CD8-positive, alpha-beta memory T cell (primary cell): ENCODE measurements at regions not wholly inside any gene's neighbourhood (a gene's known extent, or its start where the extent isn't known, plus 50 kb on each side); places are given as distances from the start of the nearest gene placed in this dataset.

Experiments
- CTCF ChIA-PET: fragments of 350-600 bp; sonication (Branson Sonifier 250); formaldehyde crosslinking; loops from one replicate; lab custom pipeline; 2021; ENCODE audit warnings: antibody characterized with exemption; lab: Charles Lee
- POLR2A ChIA-PET: fragments of 350-600 bp; sonication (Branson Sonifier 250); formaldehyde crosslinking; loops from one replicate; lab custom pipeline; 2021; ENCODE audit warnings: antibody characterized with exemption; lab: Charles Lee
- DNase-seq, 5 donors: peaks; one replicate each; pipeline versions ENCODE4 v3.0.0 to v3.0.0-alpha.2; 2020 to 2022; ENCODE audit warnings: mixed read lengths in 1 of 5
- H3K27ac ChIP-seq: one replicate; pipeline ENCODE4 v1.7.0; 2013; ENCODE audit warnings: low read depth, mild to moderate bottlenecking, low read length, moderate library complexity
- H3K27me3 ChIP-seq: 2 replicates; pipeline ENCODE4 v1.7.0; 2013; ENCODE audit warnings: low read length, mild to moderate bottlenecking; ENCODE audit not compliant: insufficient read depth, poor library complexity, severe bottlenecking
- H3K36me3 ChIP-seq: 2 replicates; pipeline ENCODE4 v1.7.0; 2013; ENCODE audit warnings: mild to moderate bottlenecking, low read length, moderate library complexity; ENCODE audit not compliant: insufficient read depth
- H3K4me1 ChIP-seq: 2 replicates; pipeline ENCODE4 v1.7.0; 2013; ENCODE audit warnings: mild to moderate bottlenecking, low read length, moderate library complexity; ENCODE audit not compliant: insufficient read depth
- H3K4me3 ChIP-seq: 2 replicates; pipeline ENCODE4 v1.7.0; 2013; ENCODE audit warnings: mild to moderate bottlenecking, low read length
- H3K9me3 ChIP-seq: 2 replicates; pipeline ENCODE4 v1.7.0; 2013; ENCODE audit warnings: mild to moderate bottlenecking, low read length
- H3K27ac Mint-ChIP-seq, 8 donors: one replicate each; pipeline ENCODE4 v1.8.0; 2020 to 2021; ENCODE audit warnings: mixed read lengths in 8 of 8, mild to moderate bottlenecking in 6 of 8, inconsistent platforms in 3 of 8, moderate library complexity in 3 of 8
- H3K27me3 Mint-ChIP-seq, 2 donors: one replicate each; pipeline ENCODE4 v1.8.0; 2020 to 2021; ENCODE audit warnings: mixed read lengths in 2 of 2, mild to moderate bottlenecking in 1 of 2, moderate library complexity in 1 of 2
- H3K36me3 Mint-ChIP-seq, 3 donors: one replicate each; pipeline ENCODE4 v1.8.0; 2020 to 2021; ENCODE audit warnings: mixed read lengths in 3 of 3, inconsistent platforms in 1 of 3, mild to moderate bottlenecking in 1 of 3
- H3K4me1 Mint-ChIP-seq, 3 donors: one replicate each; pipeline ENCODE4 v1.8.0; 2020 to 2021; ENCODE audit warnings: mixed read lengths in 3 of 3, inconsistent platforms in 1 of 3, mild to moderate bottlenecking in 1 of 3
- H3K4me3 Mint-ChIP-seq, 7 donors: one replicate each; pipeline ENCODE4 v1.8.0; 2020 to 2021; ENCODE audit warnings: mixed read lengths in 7 of 7, mild to moderate bottlenecking in 6 of 7, moderate library complexity in 4 of 7, inconsistent platforms in 2 of 7
- H3K9me3 Mint-ChIP-seq, 5 donors: one replicate each; pipeline ENCODE4 v1.8.0; 2020 to 2022; ENCODE audit warnings: mixed read lengths in 5 of 5, mild to moderate bottlenecking in 3 of 5, moderate library complexity in 2 of 5, inconsistent platforms in 1 of 5

DNA sequence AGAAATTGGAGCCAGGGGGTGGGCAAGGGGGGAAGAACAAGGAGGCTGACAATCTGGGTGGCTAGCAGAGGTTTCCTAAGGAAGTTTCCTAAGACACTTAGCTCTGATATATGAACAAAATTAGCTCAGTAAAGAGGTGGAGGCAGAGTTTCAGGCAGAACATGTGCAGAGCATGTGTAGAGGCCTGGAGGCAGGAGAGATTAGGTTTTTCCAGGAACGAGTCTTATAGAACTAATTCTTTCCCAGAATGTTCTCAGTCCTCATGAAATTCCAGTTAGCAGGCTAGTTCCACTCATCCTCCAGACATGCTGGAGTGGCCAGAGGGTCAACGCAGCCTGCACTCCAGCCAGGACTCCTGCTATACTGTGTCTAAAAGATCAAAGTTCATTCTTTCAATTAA lies 184.7 kb downstream of the LACC1 start:
- ChIA-PET POLR2A (no interaction called here), CTCF (no interaction called here)
- no peak for DNase-seq
- no peaks in the 10 kb centered on the region for H3K9me3 Mint-ChIP-seq
- Histone ChIP-seq H3K27ac (no peak overlapping the region), H3K4me1 (no peaks in the 10 kb centered on the region), H3K27me3 (no peaks in the 10 kb centered on the region), H3K9me3 (no peaks in the 10 kb centered on the region), H3K4me3 (no peak overlapping the region), H3K36me3 (no peaks in the 10 kb centered on the region)
- peaks cover 10 to 50% of the 10 kb centered on the region in 2 donors for H3K27me3 Mint-ChIP-seq
- no peaks in the 10 kb centered on the region for H3K36me3 Mint-ChIP-seq
- H3K27ac Mint-ChIP-seq = no peak overlapping the region
- no peaks in the 10 kb centered on the region for H3K4me1 Mint-ChIP-seq
- no peak overlapping the region for H3K4me3 Mint-ChIP-seq

- Mint-ChIP-seq H3K36me3 (peaks cover 0 to 8% (median under 1%) of the 10 kb centered on the region in 3 donors), H3K27ac (no peak overlapping the region), H3K4me3 (no peak overlapping the region), H3K4me1 (no peaks in the 10 kb centered on the region), H3K27me3 (peaks cover 9 to 44% of the 10 kb centered on the region in 2 donors), H3K9me3 (peaks cover 10 to 20% (median 15%) of the 10 kb centered on the region in 5 donors)
- Histone ChIP-seq H3K9me3 (no peaks in the 10 kb centered on the region), H3K27me3 (no peaks in the 10 kb centered on the region), H3K4me3 (no peak overlapping the region), H3K4me1 (no peaks in the 10 kb centered on the region), H3K36me3 (no peaks in the 10 kb centered on the region), H3K27ac (no peak overlapping the region)
- ChIA-PET CTCF (no interaction called here), POLR2A (no interaction called here)
- DNase-seq = no peak
Observed at GRCh38 chr13:44068169-44068568, 188.5 kb downstream of the LACC1 start.

DNA sequence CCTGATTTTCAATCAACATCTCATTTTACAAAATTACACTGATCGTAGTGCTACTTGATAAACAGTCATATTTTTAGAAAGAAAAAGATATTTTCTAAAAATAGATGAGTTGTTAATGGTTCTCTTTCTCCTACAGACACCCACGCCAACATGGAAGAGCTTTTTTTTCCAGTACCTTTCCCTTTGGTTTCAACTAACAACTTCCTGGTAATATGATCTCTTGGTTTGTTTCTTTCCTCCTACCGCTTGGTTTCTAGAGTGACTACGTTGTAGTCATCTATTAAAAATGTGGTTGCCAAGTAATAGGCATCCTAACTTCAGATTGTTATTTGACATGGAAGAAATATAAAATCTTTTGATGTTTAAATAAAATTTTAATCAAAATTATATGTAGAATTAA lies 189.0 kb downstream of the LACC1 start:
- no peak for DNase-seq
- CTCF ChIA-PET = no interaction called here
- no peak overlapping the region for H3K27ac Mint-ChIP-seq
- no peaks in the 10 kb centered on the region for H3K27me3 ChIP-seq
- H3K27ac ChIP-seq = no peak overlapping the region
- H3K36me3 Mint-ChIP-seq = peaks cover 0 to 8% (median 4%) of the 10 kb centered on the region in 3 donors
- H3K4me3 ChIP-seq = no peak overlapping the region
- no peak overlapping the region for H3K4me3 Mint-ChIP-seq
- H3K27me3 Mint-ChIP-seq = peaks cover 9 to 44% of the 10 kb centered on the region in 2 donors
- H3K36me3 ChIP-seq = no peaks in the 10 kb centered on the region
- peaks cover 10 to 23% (median 19%) of the 10 kb centered on the region in 5 donors for H3K9me3 Mint-ChIP-seq
- no peaks in the 10 kb centered on the region for H3K4me1 Mint-ChIP-seq
- no peaks in the 10 kb centered on the region for H3K9me3 ChIP-seq
- POLR2A ChIA-PET = no interaction called here
- H3K4me1 ChIP-seq = no peaks in the 10 kb centered on the region

GRCh38 chr13:44072536-44072935 lies 192.8 kb downstream of the LACC1 start:
- Histone ChIP-seq H3K36me3 (no peaks in the 10 kb centered on the region), H3K9me3 (no peaks in the 10 kb centered on the region), H3K4me1 (no peaks in the 10 kb centered on the region), H3K27ac (no peak overlapping the region), H3K4me3 (no peak overlapping the region), H3K27me3 (no peaks in the 10 kb centered on the region)
- CTCF ChIA-PET = no interaction called here
- no peaks in the 10 kb centered on the region for H3K4me1 Mint-ChIP-seq
- H3K27me3 Mint-ChIP-seq = peaks cover 5 to 29% of the 10 kb centered on the region in 2 donors
- H3K36me3 Mint-ChIP-seq = peaks cover 0 to 8% (median 4%) of the 10 kb centered on the region in 3 donors
- H3K27ac Mint-ChIP-seq = no peak overlapping the region
- H3K4me3 Mint-ChIP-seq = no peak overlapping the region
- peaks cover 10 to 23% (median 19%) of the 10 kb centered on the region in 5 donors for H3K9me3 Mint-ChIP-seq
- DNase-seq = no peak
- POLR2A ChIA-PET = no interaction called here

GRCh38 chr13:44074611-44075010 lies 194.9 kb downstream of the LACC1 start:
- Mint-ChIP-seq H3K36me3 (peaks cover 0 to 8% (median 4%) of the 10 kb centered on the region in 3 donors), H3K27me3 (peaks cover 2 to 16% of the 10 kb centered on the region in 2 donors), H3K4me1 (no peaks in the 10 kb centered on the region), H3K4me3 (no peak overlapping the region), H3K27ac (no peak overlapping the region), H3K9me3 (peaks cover 10 to 23% (median 16%) of the 10 kb centered on the region in 5 donors)
- H3K9me3 ChIP-seq = no peaks in the 10 kb centered on the region
- no peak overlapping the region for H3K4me3 ChIP-seq
- H3K27me3 ChIP-seq = no peaks in the 10 kb centered on the region
- ChIA-PET CTCF (no interaction called here), POLR2A (no interaction called here)
- H3K27ac ChIP-seq = no peak overlapping the region
- no peaks in the 10 kb centered on the region for H3K36me3 ChIP-seq
- H3K4me1 ChIP-seq = no peaks in the 10 kb centered on the region
- DNase-seq = no peak

DNA sequence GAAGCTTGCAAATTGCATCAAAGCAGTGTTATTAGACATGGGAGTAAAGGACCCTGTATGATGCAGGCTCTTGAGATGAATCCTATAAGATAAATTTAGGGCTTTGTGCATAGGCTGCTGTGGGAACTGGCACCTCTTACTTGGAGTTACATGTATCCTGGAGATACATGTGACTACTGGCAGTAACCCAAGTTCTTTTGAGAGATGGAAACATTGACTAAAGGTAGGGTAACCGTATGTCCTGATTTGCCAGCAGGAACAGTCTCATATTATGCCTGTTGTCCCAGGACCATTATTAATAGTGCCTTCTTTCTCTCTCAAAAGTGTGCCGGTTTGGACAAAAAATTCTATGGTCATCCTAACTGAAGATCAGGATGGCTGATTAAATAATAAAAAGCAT lies 195.4 kb downstream of the LACC1 start:
- Histone ChIP-seq H3K27ac (no peak overlapping the region), H3K4me3 (no peak overlapping the region), H3K4me1 (no peaks in the 10 kb centered on the region), H3K27me3 (no peaks in the 10 kb centered on the region), H3K36me3 (no peaks in the 10 kb centered on the region), H3K9me3 (no peaks in the 10 kb centered on the region)
- Mint-ChIP-seq H3K27me3 (peaks cover 0 to 13% of the 10 kb centered on the region in 2 donors), H3K9me3 (peaks cover 10 to 20% (median 14%) of the 10 kb centered on the region in 5 donors), H3K4me3 (no peak overlapping the region), H3K4me1 (no peaks in the 10 kb centered on the region), H3K27ac (no peak overlapping the region), H3K36me3 (peaks cover 0 to 8% (median 4%) of the 10 kb centered on the region in 3 donors)
- ChIA-PET CTCF (no interaction called here), POLR2A (no interaction called here)
- DNase-seq = no peak

DNA sequence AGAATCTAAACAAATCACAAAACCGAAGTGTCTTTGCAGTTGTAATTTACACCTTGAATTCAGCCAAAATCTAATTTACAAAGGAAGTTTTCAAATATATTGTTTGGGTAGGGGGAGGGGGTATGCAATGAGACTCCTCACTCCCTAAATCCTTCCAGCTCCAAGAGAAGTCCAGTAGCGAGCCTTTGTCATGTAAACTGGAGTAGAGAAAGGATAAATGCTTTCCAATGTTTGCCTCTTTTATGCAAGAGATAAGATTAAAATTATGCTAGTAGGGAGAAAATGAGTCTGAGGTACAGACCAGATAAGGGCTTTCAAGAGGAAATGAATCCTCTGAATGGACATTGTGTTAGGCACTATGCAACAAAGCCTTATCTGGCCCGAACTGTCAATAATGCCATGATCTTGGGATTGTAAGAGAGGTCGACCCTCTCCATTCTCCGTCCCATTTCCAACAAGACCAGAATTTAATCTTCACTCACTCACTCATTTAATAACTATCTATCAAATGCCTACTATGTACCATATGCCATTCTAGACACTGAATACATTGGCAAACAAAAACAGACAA lies 199.2 kb downstream of the LACC1 start:
- ChIA-PET POLR2A (no interaction called here), CTCF (no interaction called here)

GRCh38 chr13:44079413-44080205 lies 199.9 kb downstream of the LACC1 start:
- CTCF ChIA-PET = no interaction called here
- H3K27me3 ChIP-seq = no peaks in the 10 kb centered on the region
- Mint-ChIP-seq H3K4me3 (no peak overlapping the region), H3K9me3 (peaks cover 0 to 7% (median 0%) of the 10 kb centered on the region in 5 donors), H3K36me3 (no peaks in the 10 kb centered on the region), H3K4me1 (no peaks in the 10 kb centered on the region), H3K27ac (no peak overlapping the region), H3K27me3 (peaks cover 7 to 8% of the 10 kb centered on the region in 2 donors)
- H3K4me3 ChIP-seq = no peak overlapping the region
- no peaks in the 10 kb centered on the region for H3K4me1 ChIP-seq
- no peak overlapping the region for H3K27ac ChIP-seq
- POLR2A ChIA-PET = no interaction called here
- H3K9me3 ChIP-seq = no peaks in the 10 kb centered on the region
- DNase-seq = no peak
- H3K36me3 ChIP-seq = no peaks in the 10 kb centered on the region

More for the DNA sequence above, 199.2 kb downstream of the LACC1 start:
- Histone ChIP-seq H3K27me3 (no peaks in the 10 kb centered on the region), H3K9me3 (no peaks in the 10 kb centered on the region), H3K36me3 (no peaks in the 10 kb centered on the region), H3K27ac (no peak overlapping the region), H3K4me1 (no peaks in the 10 kb centered on the region), H3K4me3 (no peak overlapping the region)
- Mint-ChIP-seq H3K9me3 (peaks cover 0 to 7% (median 0%) of the 10 kb centered on the region in 5 donors), H3K27me3 (peaks cover 8 to 12% of the 10 kb centered on the region in 2 donors), H3K4me3 (no peak overlapping the region), H3K36me3 (no peaks in the 10 kb centered on the region), H3K4me1 (no peaks in the 10 kb centered on the region), H3K27ac (peak overlapping the region in 1 of 8 donors; percentile 3)
- DNase-seq = no peak
